ENCODE measurements at regions not wholly inside any gene's neighbourhood (a gene's known extent, or its start where the extent isn't known, plus 50 kb on each side); places are given as distances from the start of the nearest gene placed in this dataset.

- Histone ChIP-seq H3K4me1 (ENCODE audit: control insufficient read depth, insufficient read depth, low read length) (no peaks in the 10 kb centered on the region), H3K9me3 (ENCODE audit: control insufficient read depth, insufficient read depth, low read depth, low read length) (no peaks in the 10 kb centered on the region), H3K27me3 (ENCODE audit: control insufficient read depth, insufficient read depth, low read length) (0 out of 2 replicates have a peak, but pooled peaks cover 2% of the 10 kb centered on the region), H3K36me3 (ENCODE audit: control insufficient read depth, insufficient read depth, low read length) (no peaks in the 10 kb centered on the region), H3K4me3 (ENCODE audit: low read depth in 2 of 2, low read length in 2 of 2) (no peak overlapping the region), H3K27ac (ENCODE audit: low read length) (no peak overlapping the region)
- ATAC-seq (no peak), DNase-seq (ENCODE audit: low read depth, low spot score) (no peak)
- CTCF ChIA-PET, result no interaction called here
- TF ChIP-seq REST (IDR thresholded peaks at IDR 0.05; ENCODE audit: insufficient read depth in 1 of 2, low read depth in 2 of 2, low read length in 1 of 2) (no peak), POLR2AphosphoS5 (IDR thresholded peaks at IDR 0.05; ENCODE audit: low read depth, low read length) (no peak), CTCF (IDR thresholded peaks at IDR 0.05) (no peak), SIN3A (IDR thresholded peaks at IDR 0.05; ENCODE audit: borderline replicate concordance, insufficient read depth, low read depth, low read length) (no peak), TCF7L2 (IDR thresholded peaks at IDR 0.05; ENCODE audit: low read depth, low read length) (no peak)
- POLR2A ChIA-PET, result no interaction called here
- intact Hi-C loops (cut with micrococcal nuclease; ENCODE audit: unreplicated experiment), result no loop called here
- in situ Hi-C loops (cut with HindIII; ENCODE audit: low pct_unique_long_range_greater_than_20kb, low sequenced_read_pairs), result no loop called here
- no TSS peak for BruUV-seq (replicated peaks)
These were observed 219.8 kb downstream of the ACTR3B start for GRCh38 chr7:152979376-152979775.

- no peaks in the 10 kb centered on the region for H3K4me1 ChIP-seq (ENCODE audit: control insufficient read depth, insufficient read depth, low read length)
- in situ Hi-C loops (cut with HindIII; ENCODE audit: low pct_unique_long_range_greater_than_20kb, low sequenced_read_pairs) (no loop called here), intact Hi-C loops (cut with micrococcal nuclease; ENCODE audit: unreplicated experiment) (no loop called here)
- H3K4me3 ChIP-seq (ENCODE audit: low read depth in 2 of 2, low read length in 2 of 2), result no peak overlapping the region
- DNase-seq (ENCODE audit: low read depth, low spot score) (no peak), ATAC-seq (no peak)
- CTCF ChIA-PET, result no interaction called here
- 0 out of 2 replicates have a peak, but pooled peaks cover 2% of the 10 kb centered on the region for H3K27me3 ChIP-seq (ENCODE audit: control insufficient read depth, insufficient read depth, low read length)
- no peak for TF ChIP-seq REST (IDR thresholded peaks at IDR 0.05; ENCODE audit: insufficient read depth in 1 of 2, low read depth in 2 of 2, low read length in 1 of 2)
- POLR2A ChIA-PET, result no interaction called here
- no peaks in the 10 kb centered on the region for H3K9me3 ChIP-seq (ENCODE audit: control insufficient read depth, insufficient read depth, low read depth, low read length)
- no TSS peak for BruUV-seq (replicated peaks)
- H3K27ac ChIP-seq (ENCODE audit: low read length), result no peak overlapping the region
- H3K36me3 ChIP-seq (ENCODE audit: control insufficient read depth, insufficient read depth, low read length), result no peaks in the 10 kb centered on the region
These were observed 224.9 kb downstream of the ACTR3B start for GRCh38 chr7:152984421-152984820.
